Tibial artery (tissue), 4 donors: ENCODE measurements at regions not wholly inside any gene's neighbourhood (a gene's known extent, or its start where the extent isn't known, plus 50 kb on each side); places are given as distances from the start of the nearest gene placed in this dataset.

Source experiments
- DNase-seq, 2 donors: peaks; one replicate each; pipeline ENCODE4 v3.0.0-alpha.2; 2019
- H3K27ac ChIP-seq, 2 donors: fragments of 200-600 bp; sonication (generic) in 1 of 2; 1 replicate in 1 of 2; 2 replicates in 1 of 2; pipeline ENCODE4 v1.5.1; 2018 to 2019; ENCODE audit warnings: mild to moderate bottlenecking in 1 of 2
- H3K27me3 ChIP-seq, 2 donors: fragments of 200-600 bp; sonication (generic) in 1 of 2; one replicate each; pipeline versions ENCODE4 v1.5.1 to v1.6.0; 2016 to 2019
- H3K36me3 ChIP-seq, 3 donors: fragments of 200-600 bp; sonication (generic) in 2 of 3; one replicate each; pipeline ENCODE4 v1.5.1; 2016 to 2019; ENCODE audit warnings: mild to moderate bottlenecking in 2 of 3
- H3K4me1 ChIP-seq, 4 donors: fragments of 200-600 bp; sonication (generic) in 2 of 4; 1 replicate in 3 of 4; 2 replicates in 1 of 4; pipeline ENCODE4 v1.5.1; 2016 to 2019
- H3K4me3 ChIP-seq, 2 donors: fragments of 200-600 bp; sonication (generic) in 1 of 2; 1 replicate in 1 of 2; 2 replicates in 1 of 2; pipeline ENCODE4 v1.5.1; 2018 to 2019; ENCODE audit warnings: mild to moderate bottlenecking in 2 of 2
- H3K9me3 ChIP-seq, 3 donors: fragments of 200-600 bp; sonication (generic) in 1 of 3; one replicate each; pipeline ENCODE4 v1.5.1; 2016 to 2019
- intact Hi-C: fragments of 100-400 bp; cut with DNase I; formaldehyde crosslinking; loops from one replicate; pipeline ENCODE4 v1.15.0; 2023; ENCODE audit warnings: low total_unique reads
- TF ChIP-seq, protein P1 (sequence below), 2 experiments: fragments of 200-600 bp in 1 of 2; fragments of 450-650 bp in 1 of 2; IDR thresholded peaks; one replicate each; pipeline ENCODE4 v1.5.1; 2017 to 2019; ENCODE audit warnings: antibody characterized with exemption in 2 of 2, mild to moderate bottlenecking in 1 of 2, moderate library complexity in 1 of 2

DNA sequence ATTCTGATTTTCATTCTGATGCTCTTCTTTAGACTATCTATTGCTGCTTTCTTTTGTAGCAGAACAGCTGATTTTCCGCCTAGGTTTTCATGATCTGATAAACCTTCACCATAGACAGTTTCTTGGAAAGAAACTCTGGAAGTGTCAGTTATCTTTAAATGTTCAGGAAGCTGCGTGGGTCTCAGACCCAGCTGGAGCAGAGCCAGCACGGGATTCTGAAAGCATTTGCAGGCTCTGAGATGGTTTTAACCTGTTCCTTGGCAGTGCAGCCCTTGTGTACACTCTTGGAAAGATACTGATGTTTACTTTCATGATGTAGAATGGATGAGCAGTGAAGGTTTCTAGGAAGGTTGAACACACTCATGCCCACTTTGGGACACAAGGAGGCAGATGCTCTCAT is 178.0 kb upstream of the DMRT1 start:
- Histone ChIP-seq H3K36me3 (no peaks in the 10 kb centered on the region), H3K27ac (peak overlapping the region in 1 of 2 donors; percentile 39), H3K27me3 (no peaks in the 10 kb centered on the region), H3K4me3 (no peak overlapping the region), H3K4me1 (peaks cover 0 to 5% (median 0%) of the 10 kb centered on the region in 4 donors), H3K9me3 (no peaks in the 10 kb centered on the region)
- TF ChIP-seq, protein P1, sequence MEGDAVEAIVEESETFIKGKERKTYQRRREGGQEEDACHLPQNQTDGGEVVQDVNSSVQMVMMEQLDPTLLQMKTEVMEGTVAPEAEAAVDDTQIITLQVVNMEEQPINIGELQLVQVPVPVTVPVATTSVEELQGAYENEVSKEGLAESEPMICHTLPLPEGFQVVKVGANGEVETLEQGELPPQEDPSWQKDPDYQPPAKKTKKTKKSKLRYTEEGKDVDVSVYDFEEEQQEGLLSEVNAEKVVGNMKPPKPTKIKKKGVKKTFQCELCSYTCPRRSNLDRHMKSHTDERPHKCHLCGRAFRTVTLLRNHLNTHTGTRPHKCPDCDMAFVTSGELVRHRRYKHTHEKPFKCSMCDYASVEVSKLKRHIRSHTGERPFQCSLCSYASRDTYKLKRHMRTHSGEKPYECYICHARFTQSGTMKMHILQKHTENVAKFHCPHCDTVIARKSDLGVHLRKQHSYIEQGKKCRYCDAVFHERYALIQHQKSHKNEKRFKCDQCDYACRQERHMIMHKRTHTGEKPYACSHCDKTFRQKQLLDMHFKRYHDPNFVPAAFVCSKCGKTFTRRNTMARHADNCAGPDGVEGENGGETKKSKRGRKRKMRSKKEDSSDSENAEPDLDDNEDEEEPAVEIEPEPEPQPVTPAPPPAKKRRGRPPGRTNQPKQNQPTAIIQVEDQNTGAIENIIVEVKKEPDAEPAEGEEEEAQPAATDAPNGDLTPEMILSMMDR (IDR thresholded peaks at IDR 0.05): no peak
- DNase-seq: no peak
- intact Hi-C loops: no loop called here

DNA sequence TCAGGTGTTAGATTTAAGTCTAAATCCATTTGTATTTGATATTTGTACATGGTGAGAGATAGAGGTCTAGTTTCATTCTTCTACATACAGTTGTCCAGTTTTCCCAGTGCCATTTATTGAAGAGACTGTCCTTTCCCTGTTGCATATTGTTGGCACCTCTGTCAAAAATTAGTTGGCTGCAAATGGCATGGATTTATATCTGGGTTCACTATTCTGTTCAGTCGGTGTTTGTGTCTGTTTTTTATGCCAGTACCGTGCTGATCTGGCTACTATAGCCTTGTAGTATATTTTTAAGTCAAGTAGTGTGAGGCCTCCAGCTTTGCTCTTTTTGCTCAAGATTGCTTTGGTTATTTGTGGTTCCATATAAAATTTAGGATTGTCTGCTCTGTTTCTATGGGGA is 176.2 kb upstream of the DMRT1 start:
- no peak overlapping the region for H3K4me3 ChIP-seq
- TF ChIP-seq, protein P1 (IDR thresholded peaks at IDR 0.05): no peak
- DNase-seq: no peak
- peaks cover 0 to 2% (median 0%) of the 10 kb centered on the region in 3 donors for H3K36me3 ChIP-seq
- peaks cover 0 to 5% (median 0%) of the 10 kb centered on the region in 4 donors for H3K4me1 ChIP-seq
- no peaks in the 10 kb centered on the region for H3K27me3 ChIP-seq
- no peak overlapping the region for H3K27ac ChIP-seq
- intact Hi-C loops: no loop called here
- H3K9me3 ChIP-seq: peaks cover 0 to 16% (median 0%) of the 10 kb centered on the region in 3 donors

GRCh38 chr9:671997-672396 is 169.5 kb upstream of the DMRT1 start:
- intact Hi-C loops: no loop called here
- Histone ChIP-seq H3K4me3 (no peak overlapping the region), H3K9me3 (peaks cover 0 to 16% (median 0%) of the 10 kb centered on the region in 3 donors), H3K27me3 (no peaks in the 10 kb centered on the region), H3K4me1 (peaks cover 0 to 18% (median 2%) of the 10 kb centered on the region in 4 donors), H3K36me3 (peaks cover 0 to 3% (median 0%) of the 10 kb centered on the region in 3 donors), H3K27ac (no peak overlapping the region)
- TF ChIP-seq, protein P1 (IDR thresholded peaks at IDR 0.05): no peak
- no peak for DNase-seq

DNA sequence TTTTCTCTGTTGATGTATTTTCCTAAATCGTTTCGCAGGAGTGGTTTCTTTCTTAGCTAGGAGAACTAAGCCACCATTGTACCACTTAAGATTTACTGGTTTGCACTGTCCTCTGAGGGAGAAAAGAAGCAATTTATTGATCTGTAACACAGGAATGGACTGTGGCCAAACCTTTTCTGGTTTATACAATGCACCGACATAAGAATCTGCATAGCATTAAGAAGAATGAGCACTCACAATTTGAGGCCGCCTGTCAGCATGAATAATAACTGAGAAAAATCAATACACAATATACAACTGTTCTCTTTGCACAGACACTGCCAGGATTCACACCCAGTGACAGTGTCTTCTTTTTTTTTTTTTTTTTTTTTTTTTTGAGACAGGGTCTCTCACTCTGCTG is 168.6 kb upstream of the DMRT1 start:
- DNase-seq: no peak

GRCh38 chr9:673264-673965 is 168.1 kb upstream of the DMRT1 start:
- TF ChIP-seq, protein P1 (IDR thresholded peaks at IDR 0.05): no peak

More for the DNA sequence above, 168.6 kb upstream of the DMRT1 start:
- TF ChIP-seq, protein P1 (IDR thresholded peaks at IDR 0.05): no peak
- no peaks in the 10 kb centered on the region for H3K27me3 ChIP-seq
- intact Hi-C loops: no loop called here
- peaks cover 0 to 3% (median 0%) of the 10 kb centered on the region in 3 donors for H3K36me3 ChIP-seq
- H3K9me3 ChIP-seq: peaks cover 0 to 16% (median 0%) of the 10 kb centered on the region in 3 donors
- H3K4me1 ChIP-seq: peaks cover 0 to 19% (median 3%) of the 10 kb centered on the region in 4 donors
- no peak overlapping the region for H3K27ac ChIP-seq
- no peak overlapping the region for H3K4me3 ChIP-seq

More at GRCh38 chr9:673264-673965, 168.1 kb upstream of the DMRT1 start:
- H3K36me3 ChIP-seq: peaks cover 0 to 3% (median 0%) of the 10 kb centered on the region in 3 donors
- no peak for DNase-seq
- H3K27ac ChIP-seq: peak overlapping the region in 1 of 2 donors; percentile 34
- H3K4me1 ChIP-seq: peaks cover 0 to 25% (median 5%) of the 10 kb centered on the region in 4 donors
- H3K9me3 ChIP-seq: peaks cover 0 to 16% (median 0%) of the 10 kb centered on the region in 3 donors
- H3K4me3 ChIP-seq: no peak overlapping the region
- no peaks in the 10 kb centered on the region for H3K27me3 ChIP-seq
- intact Hi-C loops: no loop called here
